GM21423 (cell line): ENCODE measurements at regions not wholly inside any gene's neighbourhood (a gene's known extent, or its start where the extent isn't known, plus 50 kb on each side); places are given as distances from the start of the nearest gene placed in this dataset.
"Not testable (repeated sequence)": the region's sequence is repeated elsewhere in the genome, so short reads cannot be mapped to it uniquely, and the experiment has no call there.

Experiments
- ATAC-seq: cut with Tn5 transposase; IDR thresholded peaks from one replicate; pipeline ENCODE4 v1.9.1; 2021; ENCODE audit warnings: mild to moderate bottlenecking, moderate library complexity; ENCODE audit not compliant: unreplicated experiment

DNA sequence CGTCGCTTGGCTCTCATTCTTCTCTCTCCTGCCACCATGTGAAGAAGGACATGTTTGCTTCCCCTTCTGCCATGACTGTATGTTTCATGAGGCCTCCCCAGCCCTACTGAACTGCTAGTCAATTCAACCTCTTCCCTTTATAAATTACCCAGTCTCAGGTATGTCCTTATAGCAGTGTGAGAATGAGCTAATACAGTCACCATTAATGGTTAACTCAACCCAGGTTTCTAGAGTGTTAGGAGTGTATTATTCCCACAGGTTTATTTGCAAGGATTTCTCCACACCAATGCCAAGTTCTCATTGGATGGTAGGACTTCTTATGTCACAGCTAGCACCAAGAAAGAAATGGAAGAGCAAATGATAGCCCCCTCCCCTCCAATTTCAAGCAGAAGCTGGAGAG is 71.9 kb downstream of the DYNAP start:
- ATAC-seq, result no peak

- not testable (repeated sequence) for ATAC-seq
Measured at GRCh38 chr18:54669701-54670100, 78.7 kb downstream of the DYNAP start.

DNA sequence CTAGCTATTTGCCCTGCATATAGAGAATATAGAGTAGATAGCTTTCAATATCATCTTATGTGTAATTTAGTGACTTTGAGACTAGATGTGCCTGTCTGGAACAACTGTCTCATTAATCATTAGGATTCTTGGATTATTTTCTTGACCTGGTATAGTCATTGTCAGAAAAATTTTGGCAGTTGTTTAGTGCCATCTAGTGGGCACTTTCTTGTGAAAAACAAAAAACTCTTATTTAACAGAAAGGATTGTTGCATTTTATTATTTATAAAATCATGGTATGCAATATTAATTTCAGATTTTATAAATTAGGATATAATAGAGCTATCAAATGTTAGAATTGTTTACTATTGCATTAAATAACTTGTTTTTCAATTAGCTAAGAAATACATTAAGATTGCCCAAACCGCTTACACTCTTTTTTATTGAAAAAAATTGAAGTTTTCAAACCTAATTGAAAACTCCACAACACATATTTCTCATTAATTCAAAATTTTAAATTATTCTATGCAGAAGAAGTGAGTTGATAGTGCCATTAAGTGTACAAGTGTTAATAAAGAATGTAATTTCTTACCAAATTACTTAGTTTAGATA is 80.3 kb downstream of the DYNAP start:
- no peak for ATAC-seq

GRCh38 chr18:54672109-54672508 is 81.1 kb downstream of the DYNAP start:
- ATAC-seq, result no peak

DNA sequence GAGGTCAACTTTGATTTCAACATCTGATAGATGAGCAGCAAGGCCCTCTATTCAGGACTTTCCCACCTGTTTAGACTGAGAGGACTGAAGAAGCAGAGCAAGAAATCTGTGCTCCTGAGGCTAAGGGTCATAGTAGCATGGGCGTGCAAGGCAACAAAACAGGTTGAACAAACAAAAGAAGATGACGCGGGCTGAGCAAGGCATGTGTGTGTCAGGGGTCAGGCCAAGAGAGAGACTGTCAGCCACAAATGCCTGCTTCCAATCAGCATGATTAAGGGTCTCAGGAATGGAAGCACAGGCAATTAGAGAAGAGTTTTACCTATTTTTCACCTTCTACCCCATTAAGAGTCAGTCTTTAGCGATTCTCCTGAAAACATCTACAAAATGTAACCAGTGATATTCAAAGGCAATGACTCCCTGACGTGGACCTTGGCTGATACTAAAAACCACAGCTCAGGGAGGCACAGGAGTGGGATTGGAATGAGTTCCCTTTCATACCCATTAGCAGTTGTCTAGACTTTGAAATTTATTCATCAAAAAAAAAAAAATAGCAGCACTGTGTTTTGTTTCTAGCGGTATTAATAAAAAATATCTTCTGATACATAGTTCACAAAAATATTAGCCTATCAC is 81.9 kb downstream of the DYNAP start:
- ATAC-seq, result no peak

DNA sequence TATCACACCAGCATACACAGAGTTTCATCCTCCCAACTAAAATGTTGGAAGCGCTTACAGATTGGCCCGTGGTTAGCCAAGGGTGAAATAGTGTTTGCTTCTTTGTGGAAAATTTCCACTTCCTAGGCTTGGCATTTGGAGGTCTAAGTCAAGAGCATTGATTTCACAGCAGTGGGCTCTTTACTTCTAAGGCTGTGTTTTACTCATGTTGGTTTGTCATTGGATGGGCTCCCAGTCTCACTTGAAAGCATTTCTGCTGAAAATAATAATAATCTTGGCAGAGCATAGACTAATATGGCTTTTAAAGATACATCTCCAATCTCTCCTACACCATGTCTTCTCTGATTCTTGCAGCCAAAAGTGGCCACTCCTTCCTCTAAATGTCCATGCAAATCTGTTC is 82.9 kb downstream of the DYNAP start:
- no peak for ATAC-seq

DNA sequence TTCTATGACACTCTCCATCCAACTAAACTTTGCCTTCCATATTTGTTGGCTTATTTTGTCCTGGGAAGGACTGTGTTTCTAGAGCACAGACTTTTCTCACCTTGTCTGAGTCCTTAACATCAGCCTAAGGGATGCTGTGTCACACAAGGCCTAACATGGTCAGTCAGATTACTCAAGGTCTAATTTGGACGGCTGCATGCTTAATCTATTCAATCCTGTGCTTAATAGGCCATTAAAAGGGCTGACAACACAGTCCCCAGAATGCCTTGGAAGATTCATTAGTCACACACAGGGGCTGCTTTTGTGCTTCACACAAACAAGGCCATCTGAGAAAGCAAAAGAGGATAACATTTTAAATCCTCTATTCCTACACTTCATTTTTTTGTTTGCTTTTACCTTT is 84.0 kb downstream of the DYNAP start:
- ATAC-seq, result no peak

DNA sequence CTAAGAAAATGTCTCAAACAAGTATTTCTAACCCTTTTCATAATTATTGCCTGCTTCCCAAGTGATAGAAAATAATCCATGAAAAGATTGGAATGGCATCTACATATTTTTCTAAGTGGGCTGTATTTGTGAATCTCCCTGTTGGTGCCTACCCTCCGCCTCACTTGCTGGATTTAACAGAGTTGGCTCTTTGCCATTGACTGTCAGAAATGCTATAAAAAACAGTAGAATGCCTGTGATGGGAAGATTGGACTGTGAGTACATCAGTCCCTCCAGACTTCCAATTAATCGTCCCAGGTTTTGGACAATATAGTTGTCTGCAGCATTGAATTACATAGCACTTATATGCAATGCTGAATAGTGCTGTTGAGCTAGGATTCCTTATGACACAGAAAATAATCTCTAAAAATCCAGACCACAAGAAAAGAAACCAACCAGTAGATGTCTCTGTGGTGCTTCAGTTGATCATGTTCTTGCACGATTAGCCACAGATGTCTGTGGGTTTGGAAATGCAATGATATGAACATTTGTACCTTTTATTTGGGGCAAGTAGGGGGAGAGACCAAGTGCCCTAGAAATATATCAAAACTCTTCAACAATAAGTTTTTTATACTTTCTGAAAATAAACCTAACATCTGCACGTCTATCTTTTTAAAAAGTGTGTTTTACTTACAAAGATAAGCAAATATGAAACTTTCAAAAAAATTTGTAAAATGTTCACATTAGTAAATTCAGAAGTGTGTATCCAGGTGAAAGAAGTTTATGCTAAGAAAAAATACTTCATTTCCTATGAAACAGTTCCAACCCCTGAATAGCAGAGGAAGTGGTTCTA is 88.5 kb downstream of the DYNAP start:
- peak; percentile 56 for ATAC-seq

DNA sequence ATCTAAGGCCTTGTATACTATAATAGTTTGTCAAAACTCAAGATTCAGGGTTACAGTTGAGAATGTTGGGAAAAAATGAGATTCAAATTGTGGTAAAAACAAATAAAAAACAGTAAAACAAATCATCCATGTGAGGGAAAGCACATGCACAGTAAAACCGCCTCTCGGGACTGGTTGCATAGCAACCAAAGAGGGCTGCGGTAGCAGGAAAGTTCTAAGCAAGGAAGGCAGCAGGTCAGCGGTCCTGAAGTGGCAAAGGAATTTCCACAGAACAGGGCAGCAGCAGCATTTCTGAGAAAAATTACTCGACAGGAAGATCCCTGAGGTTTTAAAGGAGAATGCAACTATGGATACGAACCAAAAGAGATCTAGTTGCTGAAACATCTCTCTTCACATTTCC is 93.7 kb downstream of the DYNAP start:
- ATAC-seq, result no peak

DNA sequence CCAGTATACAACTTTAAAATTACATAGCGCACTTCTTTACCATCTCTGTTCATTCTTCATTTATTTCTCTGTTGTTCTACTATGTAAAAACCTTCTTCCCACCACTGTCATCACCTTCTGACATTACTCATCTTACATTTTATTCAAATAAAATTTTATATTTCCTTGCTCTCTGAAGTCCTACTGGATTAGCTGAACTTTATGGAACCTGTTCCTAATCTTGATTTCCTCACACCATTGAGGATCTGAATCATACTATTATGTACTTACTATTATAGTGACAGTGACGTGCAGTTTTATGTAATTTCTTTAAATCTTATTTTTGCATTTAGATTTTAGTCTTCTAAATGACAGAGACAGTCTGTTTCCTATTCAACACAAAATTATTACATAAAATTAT is 98.3 kb downstream of the DYNAP start:
- ATAC-seq, result no peak

DNA sequence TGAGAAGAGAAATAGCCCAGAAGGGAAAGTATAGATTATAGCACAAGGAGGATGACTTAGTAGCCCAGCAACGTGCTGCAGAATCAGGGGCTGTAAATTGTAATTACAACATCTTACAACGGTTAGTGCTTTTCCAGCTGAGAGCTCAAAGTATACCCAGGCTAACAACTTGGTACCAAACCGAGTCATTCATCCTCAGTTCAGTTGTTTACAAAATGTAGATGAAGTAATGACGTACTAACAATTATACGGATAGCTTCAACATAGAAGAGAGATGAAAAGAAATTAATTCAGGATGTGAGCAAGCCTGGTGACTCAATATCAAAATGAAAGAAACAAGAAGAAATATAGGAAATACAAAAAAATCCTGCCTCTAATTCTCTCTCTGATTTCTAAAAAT is 99.2 kb downstream of the DYNAP start:
- ATAC-seq, result no peak

DNA sequence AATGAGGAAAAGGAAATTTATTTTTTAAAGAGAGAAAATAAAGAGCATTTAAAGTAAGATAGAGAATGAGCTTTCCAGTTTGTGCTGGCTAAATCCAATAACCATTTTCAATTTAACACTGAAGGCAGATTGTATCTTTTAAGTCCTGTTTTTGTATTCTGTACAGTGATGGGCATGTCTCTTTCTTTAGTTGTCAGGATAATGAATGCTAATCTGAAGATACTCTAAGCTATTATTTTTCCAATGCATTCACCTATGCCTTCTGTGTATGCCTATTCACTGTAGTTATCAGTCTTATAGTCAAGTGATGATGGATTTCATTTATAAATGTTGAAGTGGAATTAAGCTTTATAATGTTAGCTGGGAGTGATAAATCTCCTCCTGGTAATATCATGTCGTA is 101.4 kb downstream of the DYNAP start:
- no peak for ATAC-seq

- no peak for ATAC-seq
Measured at GRCh38 chr18:54696616-54697293, 105.7 kb downstream of the DYNAP start.

DNA sequence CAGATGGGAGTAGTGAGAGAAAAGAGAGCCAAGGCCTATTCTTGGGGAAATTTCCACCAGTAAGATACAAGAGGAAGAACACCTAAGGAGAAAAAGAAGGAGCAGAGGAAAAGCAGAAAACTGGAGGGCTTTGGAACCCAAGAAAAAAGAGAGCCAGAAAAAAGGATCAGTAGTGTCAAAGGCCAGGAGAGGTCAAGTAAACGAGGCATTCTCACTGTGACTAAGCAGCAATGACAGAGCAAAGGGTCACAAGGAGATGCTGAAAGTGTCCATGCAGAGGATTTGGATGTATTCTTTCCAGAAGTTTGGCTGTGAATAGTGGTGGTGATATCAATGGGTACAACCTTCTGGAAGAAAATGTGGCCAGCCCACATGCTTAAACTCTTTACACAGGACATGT is 109.5 kb downstream of the DYNAP start:
- ATAC-seq, result no peak

DNA sequence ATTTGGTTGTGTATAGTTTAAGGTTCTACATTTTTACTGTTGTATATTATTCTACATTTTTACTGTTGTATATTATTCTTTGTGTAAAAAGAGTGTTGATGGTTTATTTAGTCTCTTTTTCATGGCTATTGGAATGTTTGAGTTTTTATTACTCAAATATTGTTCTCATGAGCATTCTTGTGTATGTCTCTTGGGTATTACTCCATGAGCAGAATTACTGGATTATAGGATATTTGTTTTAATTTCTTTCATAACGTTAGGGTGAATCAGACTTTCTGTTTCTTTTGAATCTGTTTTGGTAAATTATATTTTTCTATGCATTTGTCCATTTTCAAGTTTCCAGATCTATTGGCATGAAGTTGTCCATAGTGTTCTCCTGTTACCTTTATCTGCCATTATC is 111.6 kb downstream of the DYNAP start:
- no peak for ATAC-seq

GRCh38 chr18:54710074-54710899 is 118.0 kb upstream of the RAB27B start:
- ATAC-seq, result no peak

- ATAC-seq, result no peak
Measured at GRCh38 chr18:54710900-54711281, 117.4 kb upstream of the RAB27B start.

GRCh38 chr18:54712306-54712705 is 116.0 kb upstream of the RAB27B start:
- ATAC-seq, result no peak

- no peak for ATAC-seq
Measured at GRCh38 chr18:54712758-54713157, 115.5 kb upstream of the RAB27B start.

DNA sequence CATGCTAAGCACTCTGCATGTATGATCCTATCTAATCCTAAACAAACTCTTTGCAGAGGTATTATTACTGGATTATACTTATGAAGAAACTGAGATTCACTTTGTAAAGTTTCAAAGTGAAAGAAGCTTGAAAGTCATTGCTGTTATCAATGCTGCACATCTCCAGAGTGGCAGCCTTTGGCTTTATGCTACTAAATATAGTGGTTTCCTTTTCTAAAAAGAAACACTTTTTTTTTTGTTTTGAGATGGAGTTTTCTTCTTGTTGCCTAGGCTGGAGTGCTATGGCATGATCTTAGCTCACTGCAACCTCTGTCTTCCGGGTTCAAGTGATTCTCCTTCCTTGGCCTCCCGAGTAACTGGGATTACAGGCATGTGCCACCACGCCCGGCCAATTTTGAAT is 114.9 kb upstream of the RAB27B start:
- ATAC-seq, result no peak

- no peak for ATAC-seq
Measured at GRCh38 chr18:54714851-54715250, 113.4 kb upstream of the RAB27B start.
